ENCODE measurements at regions not wholly inside any gene's neighbourhood (a gene's known extent, or its start where the extent isn't known, plus 50 kb on each side); places are given as distances from the start of the nearest gene placed in this dataset.

- no peak for TF ChIP-seq E2F6 (IDR thresholded peaks at IDR 0.05)
- no peak for TF ChIP-seq CBX5 (IDR thresholded peaks at IDR 0.05; ENCODE audit: low read depth, low read length)
- no peak for TF ChIP-seq CHD1 (IDR thresholded peaks at IDR 0.05; ENCODE audit: low read depth, low read length)
Measured at GRCh38 chr7:40972426-40972825, 730.5 kb downstream of the INHBA start (continued).
